HL-60 (cell line): ENCODE measurements at regions not wholly inside any gene's neighbourhood (a gene's known extent, or its start where the extent isn't known, plus 50 kb on each side); places are given as distances from the start of the nearest gene placed in this dataset.

Experiments used
- DNase-seq, 2 experiments: peaks; one replicate each; pipeline ENCODE4 v3.0.0-alpha.2; 2010 to 2020; ENCODE audit warnings: low read depth in 1 of 2, low spot score in 1 of 2
- H3K27ac ChIP-seq: fragments of 250-450 bp; sonication (Bioruptor Pico); replicated peaks from 2 replicates; pipeline ENCODE4 v1.5.1; 2020; ENCODE audit warnings: mild to moderate bottlenecking, moderate library complexity
- H3K27me3 ChIP-seq: fragments of 250-450 bp; sonication (Bioruptor Pico); 2 replicates; pipeline ENCODE4 v1.5.1; 2021; ENCODE audit warnings: mild to moderate bottlenecking, moderate library complexity; ENCODE audit not compliant: insufficient read depth, poor library complexity, severe bottlenecking
- H3K4me3 ChIP-seq: replicated peaks from 2 replicates; pipeline ENCODE4 v1.5.1; 2011; ENCODE audit warnings: mild to moderate bottlenecking, control low read depth, low read length; ENCODE audit not compliant: insufficient read depth
- CTCF ChIP-seq: IDR thresholded peaks from one replicate; pipeline ENCODE4 v1.5.1; 2011; ENCODE audit warnings: low read length, control low read depth, inconsistent platforms; ENCODE audit not compliant: insufficient read depth
- GABPA ChIP-seq: IDR thresholded peaks from 2 replicates; pipeline ENCODE4 v1.6.1; 2012; ENCODE audit warnings: low read depth
- POLR2AphosphoS5 ChIP-seq: IDR thresholded peaks from 2 replicates; pipeline ENCODE4 v1.6.1; 2012; ENCODE audit warnings: low read depth
- REST ChIP-seq: IDR thresholded peaks from 2 replicates; pipeline ENCODE4 v1.6.1; 2012; ENCODE audit warnings: low read depth; ENCODE audit not compliant: insufficient replicate concordance
- SPI1 ChIP-seq: IDR thresholded peaks from 2 replicates; pipeline ENCODE4 v1.6.1; 2012; ENCODE audit warnings: low read depth, mild to moderate bottlenecking, borderline replicate concordance

DNA sequence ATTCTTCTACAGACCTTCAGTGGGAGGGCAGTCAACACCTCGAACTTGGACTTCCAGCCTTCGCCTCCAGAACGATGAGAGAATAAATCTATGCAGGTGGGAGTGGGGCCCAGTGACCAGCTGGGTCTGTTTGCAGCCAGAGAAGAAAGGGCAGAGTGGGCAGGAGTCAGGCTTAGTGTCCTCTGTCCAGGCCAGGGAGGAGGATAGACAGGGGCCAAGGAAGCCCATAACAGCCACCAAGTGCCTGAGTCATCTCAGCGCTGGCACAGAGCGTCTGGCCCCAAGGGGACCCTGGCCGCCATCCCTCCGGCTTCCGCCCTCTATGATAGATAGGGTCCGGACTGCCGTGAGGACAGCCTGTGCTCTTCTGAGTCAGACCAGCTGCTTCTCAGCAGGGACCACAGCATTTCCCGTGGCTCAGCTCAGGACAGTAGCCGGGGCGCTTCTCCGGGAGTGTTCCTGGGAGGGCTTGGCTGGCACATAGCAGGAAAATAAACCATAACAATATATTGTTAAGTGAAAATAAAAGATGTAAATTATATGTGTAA lies 133.1 kb upstream of the C1orf174 start:
- Histone ChIP-seq H3K27me3 (no peaks in the 10 kb centered on the region), H3K27ac (no peak overlapping the region), H3K4me3 (no peak overlapping the region)
- no peak for TF ChIP-seq GABPA
- no peak for TF ChIP-seq CTCF
- no peak for DNase-seq

- no peaks in the 10 kb centered on the region for H3K27me3 ChIP-seq
- H3K27ac ChIP-seq = no peak overlapping the region
- DNase-seq = no peak
- no peak overlapping the region for H3K4me3 ChIP-seq
- no peak for TF ChIP-seq GABPA
- TF ChIP-seq CTCF = no peak
- TF ChIP-seq REST = no peak
- TF ChIP-seq POLR2AphosphoS5 = no peak
- TF ChIP-seq SPI1 = no peak
Measured at GRCh38 chr1:4033713-4034112, 133.6 kb upstream of the C1orf174 start.

- Histone ChIP-seq H3K27me3 (no peaks in the 10 kb centered on the region), H3K27ac (no peak overlapping the region), H3K4me3 (no peak overlapping the region)
- DNase-seq = no peak
- TF ChIP-seq CTCF = no peak
Measured at GRCh38 chr1:4034318-4034887, 134.3 kb upstream of the C1orf174 start.

DNA sequence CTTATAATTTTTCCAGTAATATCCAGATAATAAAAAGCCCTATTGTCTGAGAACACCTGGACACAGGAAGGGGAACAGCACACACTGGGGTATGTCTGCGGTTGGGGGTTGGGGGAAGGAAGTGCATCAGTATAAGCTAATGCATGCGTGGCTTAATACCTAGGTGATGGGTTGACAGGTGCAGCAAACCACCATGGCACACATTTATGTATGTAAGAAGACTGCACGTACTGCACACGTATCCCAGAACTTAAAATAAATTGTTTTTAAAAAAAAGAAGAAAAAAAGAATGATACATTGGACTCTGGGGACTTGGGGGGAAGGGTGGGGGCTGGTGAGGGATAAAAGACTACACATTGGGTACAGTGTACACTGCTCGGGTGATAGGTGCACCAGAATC lies 144.9 kb upstream of the C1orf174 start:
- DNase-seq = no peak
- H3K4me3 ChIP-seq = no peak overlapping the region
- TF ChIP-seq REST (no peak), POLR2AphosphoS5 (no peak), GABPA (no peak), CTCF (no peak), SPI1 (no peak)
- no peaks in the 10 kb centered on the region for H3K27me3 ChIP-seq
- H3K27ac ChIP-seq = no peak overlapping the region
